Prostate gland (tissue), 2 donors: ENCODE measurements at regions not wholly inside any gene's neighbourhood (a gene's known extent, or its start where the extent isn't known, plus 50 kb on each side); places are given as distances from the start of the nearest gene placed in this dataset.

Source experiments
- DNase-seq: peaks from one replicate; pipeline ENCODE4 v3.0.0-alpha.2; 2019; ENCODE audit warnings: low spot score
- H3K27ac ChIP-seq, 2 donors: fragments of 200-600 bp; sonication (generic); 2 replicates each; pipeline ENCODE4 v1.5.1; 2017 to 2019
- H3K27me3 ChIP-seq: fragments of 200-600 bp; sonication (generic); replicated peaks from 2 replicates; pipeline ENCODE4 v1.5.1; 2019; ENCODE audit not compliant: insufficient read depth
- H3K36me3 ChIP-seq, 2 donors: fragments of 200-600 bp; sonication (generic); 1 replicate in 1 of 2; 2 replicates in 1 of 2; pipeline versions ENCODE4 v1.5.1 to v1.8.1; 2017 to 2019
- H3K4me1 ChIP-seq: fragments of 200-600 bp; sonication (generic); replicated peaks from 2 replicates; pipeline ENCODE4 v1.5.1; 2019
- H3K4me3 ChIP-seq, 2 donors: fragments of 200-600 bp; sonication (generic); 2 replicates each; pipeline ENCODE4 v1.5.1; 2017 to 2019
- H3K9me3 ChIP-seq: fragments of 200-600 bp; sonication (generic); 2 replicates; pipeline ENCODE4 v1.5.1; 2017
- CTCF ChIP-seq, 4 experiments: fragments of 200-600 bp in 2 of 4; fragments of 450-650 bp in 2 of 4; sonication (generic) in 2 of 4; IDR thresholded peaks; 1 replicate in 3 of 4; 2 replicates in 1 of 4; pipeline ENCODE4 v1.5.1; 2016 to 2019; ENCODE audit warnings: antibody characterized with exemption in 4 of 4, mild to moderate bottlenecking in 2 of 4, moderate library complexity in 2 of 4
- POLR2A ChIP-seq: fragments of 450-650 bp; IDR thresholded peaks from one replicate; pipeline ENCODE4 v1.6.1; 2016; ENCODE audit warnings: antibody characterized with exemption, mild to moderate bottlenecking
- POLR2AphosphoS5 ChIP-seq: sonication (generic); formaldehyde crosslinking; IDR thresholded peaks from one replicate; pipeline ENCODE4 v1.6.1; 2017; ENCODE audit warnings: antibody characterized with exemption
- WGBS: methylation state at CpG from one replicate; pipeline ENCODE4 v1.1.5; 2018; 5-methylcytosine and 5-hydroxymethylcytosine counted together
- intact Hi-C: fragments of 100-400 bp; cut with DNase I; formaldehyde crosslinking; loops from one replicate; pipeline ENCODE4 v1.14.2; 2022

GRCh38 chr21:28436286-28436932, 556.3 kb downstream of the LTN1 start:
- no peaks in the 10 kb centered on the region for H3K9me3 ChIP-seq
- H3K4me1 ChIP-seq: no peaks in the 10 kb centered on the region
- no peak for DNase-seq
- H3K4me3 ChIP-seq: no peak overlapping the region
- WGBS: 91% methylated on average over 2 of the region's 2 CpGs
- no peak for TF ChIP-seq POLR2AphosphoS5
- TF ChIP-seq CTCF (IDR thresholded peaks at IDR 0.05): no peak
- no peak for TF ChIP-seq POLR2A
- no peak overlapping the region for H3K27ac ChIP-seq
- H3K36me3 ChIP-seq: no peaks in the 10 kb centered on the region
- intact Hi-C loops: no loop called here
- H3K27me3 ChIP-seq: no peaks in the 10 kb centered on the region

- 65% methylated on average over 5 of the region's 5 CpGs for WGBS
- Histone ChIP-seq H3K4me1 (no peaks in the 10 kb centered on the region), H3K4me3 (no peak overlapping the region), H3K27ac (no peak overlapping the region), H3K9me3 (no peaks in the 10 kb centered on the region), H3K36me3 (no peaks in the 10 kb centered on the region), H3K27me3 (no peaks in the 10 kb centered on the region)
- no peak for DNase-seq
- intact Hi-C loops: no loop called here
- TF ChIP-seq POLR2AphosphoS5 (no peak), POLR2A (no peak), CTCF (IDR thresholded peaks at IDR 0.05) (no peak)
Observed at GRCh38 chr21:28431527-28432200, 561.0 kb downstream of the LTN1 start.

- H3K27ac ChIP-seq: no peak overlapping the region
- no peak for DNase-seq
- no peaks in the 10 kb centered on the region for H3K9me3 ChIP-seq
- no peak overlapping the region for H3K4me3 ChIP-seq
- H3K4me1 ChIP-seq: no peaks in the 10 kb centered on the region
- H3K36me3 ChIP-seq: no peaks in the 10 kb centered on the region
- WGBS: 96% methylated on average over 2 of the region's 2 CpGs
- no peak for TF ChIP-seq CTCF (IDR thresholded peaks at IDR 0.05)
- TF ChIP-seq POLR2A: no peak
- TF ChIP-seq POLR2AphosphoS5: no peak
- no peaks in the 10 kb centered on the region for H3K27me3 ChIP-seq
- intact Hi-C loops: no loop called here
Observed at GRCh38 chr21:28431022-28431421, 561.7 kb downstream of the LTN1 start.

- Histone ChIP-seq H3K4me3 (no peak overlapping the region), H3K9me3 (no peaks in the 10 kb centered on the region), H3K27me3 (no peaks in the 10 kb centered on the region), H3K27ac (no peak overlapping the region), H3K4me1 (no peaks in the 10 kb centered on the region), H3K36me3 (no peaks in the 10 kb centered on the region)
- WGBS: 88% methylated on average over 2 of the region's 2 CpGs
- TF ChIP-seq POLR2AphosphoS5 (no peak), CTCF (IDR thresholded peaks at IDR 0.05) (no peak), POLR2A (no peak)
- intact Hi-C loops: no loop called here
- no peak for DNase-seq
Observed at GRCh38 chr21:28429161-28429560, 563.5 kb downstream of the LTN1 start.
